Esophagus muscularis mucosa (tissue), 4 donors: ENCODE measurements at regions not wholly inside any gene's neighbourhood (a gene's known extent, or its start where the extent isn't known, plus 50 kb on each side); places are given as distances from the start of the nearest gene placed in this dataset.

Experiments
- DNase-seq: peaks from one replicate; pipeline ENCODE4 v3.0.0-alpha.2; 2017; ENCODE audit errors: extremely low spot score
- H3K27ac ChIP-seq, 4 donors: fragments of 200-600 bp; sonication (generic); replicated peaks in 1 of 4; 1 replicate in 3 of 4; 2 replicates in 1 of 4; pipeline ENCODE4 v1.5.1; 2016 to 2019; ENCODE audit warnings: mild to moderate bottlenecking in 1 of 4
- H3K27me3 ChIP-seq, 4 donors: fragments of 200-600 bp; sonication (generic); one replicate each; pipeline versions ENCODE4 v1.5.1 to v1.6.0; 2016 to 2019
- H3K36me3 ChIP-seq, 4 donors: fragments of 200-600 bp; sonication (generic); one replicate each; pipeline ENCODE4 v1.5.1; 2016 to 2019
- H3K4me1 ChIP-seq, 4 donors: fragments of 200-600 bp; sonication (generic); one replicate each; pipeline ENCODE4 v1.5.1; 2016 to 2019
- H3K4me3 ChIP-seq, 4 donors: fragments of 200-600 bp; sonication (generic); 1 replicate in 2 of 4; 2 replicates in 2 of 4; pipeline ENCODE4 v1.5.1; 2016 to 2019; ENCODE audit warnings: mild to moderate bottlenecking in 4 of 4, moderate library complexity in 1 of 4
- H3K9me3 ChIP-seq, 4 donors: fragments of 200-600 bp; sonication (generic); 1 replicate in 3 of 4; 2 replicates in 1 of 4; pipeline ENCODE4 v1.5.1; 2016 to 2019
- CTCF ChIP-seq, 3 experiments: fragments of 200-600 bp in 2 of 3; fragments of 450-650 bp in 1 of 3; sonication (generic) in 2 of 3; IDR thresholded peaks; one replicate each; pipeline ENCODE4 v1.5.1; 2017 to 2019; ENCODE audit warnings: antibody characterized with exemption in 3 of 3, mild to moderate bottlenecking in 2 of 3, moderate library complexity in 1 of 3
- EP300 ChIP-seq: sonication (generic); formaldehyde crosslinking; IDR thresholded peaks from one replicate; pipeline ENCODE4 v1.6.1; 2017; ENCODE audit warnings: antibody characterized with exemption
- POLR2A ChIP-seq: fragments of 450-650 bp; IDR thresholded peaks from one replicate; pipeline ENCODE4 v1.6.1; 2017; ENCODE audit warnings: antibody characterized with exemption, moderate library complexity, mild to moderate bottlenecking, low read depth
- POLR2AphosphoS5 ChIP-seq, 2 donors: sonication (generic); formaldehyde crosslinking; IDR thresholded peaks; one replicate each; pipeline ENCODE4 v1.6.1; 2017; ENCODE audit warnings: antibody characterized with exemption in 2 of 2
- WGBS: methylation state at CpG from one replicate; pipeline ENCODE4 v1.1.5; 2018; 5-methylcytosine and 5-hydroxymethylcytosine counted together
- intact Hi-C: fragments of 100-400 bp; cut with DNase I; formaldehyde crosslinking; loops from one replicate; pipeline ENCODE4 v1.15.1; 2023

- no peak for DNase-seq
- Histone ChIP-seq H3K4me1 (peaks cover 0 to 11% (median 9%) of the 10 kb centered on the region in 4 donors), H3K4me3 (no peak overlapping the region), H3K27me3 (peaks cover 0 to 8% (median 0%) of the 10 kb centered on the region in 4 donors), H3K27ac (no peak overlapping the region), H3K36me3 (no peaks in the 10 kb centered on the region), H3K9me3 (no peaks in the 10 kb centered on the region)
- TF ChIP-seq POLR2A (no peak), POLR2AphosphoS5 (IDR thresholded peaks at IDR 0.05) (no peak), CTCF (IDR thresholded peaks at IDR 0.05) (no peak), EP300 (no peak)
- 78% methylated on average over 18 of the region's 18 CpGs for whole genome bisulfite sequencing
- intact Hi-C loops: loop anchor here (10.0 kb wide), 1 partner anchor 265 kb away; no protein-coding TSS in a partner anchor
These were observed 194.8 kb downstream of the TFCP2L1 start for GRCh38 chr2:121090088-121090715.

GRCh38 chr2:121092095-121092494 is 192.9 kb downstream of the TFCP2L1 start:
- H3K36me3 ChIP-seq: no peaks in the 10 kb centered on the region
- TF ChIP-seq POLR2AphosphoS5 (IDR thresholded peaks at IDR 0.05) (no peak), CTCF (IDR thresholded peaks at IDR 0.05) (no peak)
- H3K4me1 ChIP-seq: peaks cover 0 to 11% (median 9%) of the 10 kb centered on the region in 4 donors
- intact Hi-C loops: loop anchor here (10.0 kb wide), 1 partner anchor 263 kb away; no protein-coding TSS in a partner anchor
- no peaks in the 10 kb centered on the region for H3K9me3 ChIP-seq
- H3K4me3 ChIP-seq: no peak overlapping the region
- no peak overlapping the region for H3K27ac ChIP-seq
- 94% methylated on average over 2 of the region's 2 CpGs for WGBS
- peaks cover 0 to 19% (median 0%) of the 10 kb centered on the region in 4 donors for H3K27me3 ChIP-seq
- DNase-seq: no peak

GRCh38 chr2:121093692-121094091 is 191.3 kb downstream of the TFCP2L1 start:
- Histone ChIP-seq H3K36me3 (no peaks in the 10 kb centered on the region), H3K9me3 (no peaks in the 10 kb centered on the region), H3K27ac (no peak overlapping the region), H3K4me3 (no peak overlapping the region), H3K4me1 (peaks cover 0 to 5% (median 4%) of the 10 kb centered on the region in 4 donors), H3K27me3 (peaks cover 0 to 25% (median 0%) of the 10 kb centered on the region in 4 donors)
- WGBS: 43% methylated on average over 2 of the region's 2 CpGs
- DNase-seq: no peak
- intact Hi-C loops: loop anchor here (10.0 kb wide), 1 partner anchor 261 kb away; no protein-coding TSS in a partner anchor
- no peak for TF ChIP-seq POLR2A
- TF ChIP-seq EP300: no peak
- no peak for TF ChIP-seq POLR2AphosphoS5 (IDR thresholded peaks at IDR 0.05)
- TF ChIP-seq CTCF (IDR thresholded peaks at IDR 0.05): no peak

GRCh38 chr2:121094101-121094500 is 190.9 kb downstream of the TFCP2L1 start:
- WGBS: 72% methylated on average over 3 of the region's 3 CpGs
- DNase-seq: no peak
- Histone ChIP-seq H3K27ac (no peak overlapping the region), H3K4me1 (peaks cover 0 to 1% (median under 1%) of the 10 kb centered on the region in 4 donors), H3K9me3 (no peaks in the 10 kb centered on the region), H3K36me3 (no peaks in the 10 kb centered on the region), H3K27me3 (peaks cover 0 to 25% (median 0%) of the 10 kb centered on the region in 4 donors), H3K4me3 (no peak overlapping the region)
- intact Hi-C loops: loop anchor here (10.0 kb wide), 1 partner anchor 261 kb away; no protein-coding TSS in a partner anchor
- no peak for TF ChIP-seq POLR2AphosphoS5 (IDR thresholded peaks at IDR 0.05)
- TF ChIP-seq CTCF (IDR thresholded peaks at IDR 0.05): no peak
- TF ChIP-seq EP300: no peak
- no peak for TF ChIP-seq POLR2A
